K562 (cell line): ENCODE measurements at regions not wholly inside any gene's neighbourhood (a gene's known extent, or its start where the extent isn't known, plus 50 kb on each side); places are given as distances from the start of the nearest gene placed in this dataset.

ENCODE experiments used
- ATAC-seq: fragments of 200-7000 bp; cut with Tn5 transposase; 3 replicates; pipeline ENCODE4 v1.9.1; 2020; ENCODE audit warnings: moderate library complexity
- BruUV-seq: library from RNA; stranded (reverse); fragments of 400-500 nt; replicated peaks from 2 replicates; lab custom pipeline; 2021; lab: Mats Ljungman, UMichigan
- CTCF ChIA-PET: fragments of 300-600 bp; formaldehyde crosslinking; extraction: SDS; loops from one replicate; lab custom pipeline; 2021; ENCODE audit warnings: low intra/inter-chr PET ratio; lab: Yijun Ruan, JAX
- POLR2A ChIA-PET: fragments of 300-600, 350-650 bp; sonication (Branson Sonifier 250); formaldehyde crosslinking; extraction: SDS; loops from one replicate; lab custom pipeline; 2021; ENCODE audit warnings: antibody characterized with exemption, inconsistent platforms; lab: Yijun Ruan, JAX
- DNase-seq, 4 experiments: peaks; one replicate each; pipeline versions ENCODE4 v3.0.0 to v3.0.0-alpha.2; 2011 to 2018; ENCODE audit warnings: low spot score in 3 of 4, mixed read lengths in 3 of 4; ENCODE audit errors: extremely low read depth in 1 of 4
- FAIRE-seq: peaks from 2 replicates; lab custom pipeline; 2011; peaks lifted over from hg19 to GRCh38; lab: Jason Lieb, UNC
- H2AFZ ChIP-seq: 2 replicates; pipeline ENCODE4 v1.6.0; 2011; ENCODE audit warnings: low read depth, low read length, control low read depth, inconsistent platforms
- H3K27ac ChIP-seq: fragments of 200-600 bp; 3 replicates; pipeline ENCODE4 v1.8.0; 2011; ENCODE audit warnings: low read depth, mild to moderate bottlenecking, control low read depth, inconsistent platforms, low read length, moderate library complexity, mixed read lengths; ENCODE audit errors: extremely low read depth
- H3K27me3 ChIP-seq, 2 experiments: fragments of 300-600 bp in 1 of 2; 2 replicates in 1 of 2; 3 replicates in 1 of 2; pipeline versions ENCODE4 v1.6.0 to v1.8.0; 2011; ENCODE audit warnings: inconsistent platforms in 2 of 2, low read length in 2 of 2, mild to moderate bottlenecking in 1 of 2, mixed read lengths in 1 of 2, moderate library complexity in 1 of 2; ENCODE audit not compliant: control insufficient read depth in 2 of 2, insufficient read depth in 2 of 2
- H3K36me3 ChIP-seq: fragments of 300-600 bp; 3 replicates; pipeline ENCODE4 v1.8.0; 2011; ENCODE audit warnings: mild to moderate bottlenecking, low read length, inconsistent platforms; ENCODE audit not compliant: control insufficient read depth, insufficient read depth
- H3K4me1 ChIP-seq, 2 experiments: fragments of 200-600 bp in 1 of 2; replicated peaks in 1 of 2; 2 replicates in 1 of 2; 3 replicates in 1 of 2; pipeline versions ENCODE4 v1.5.1 to v1.8.0; 2011; ENCODE audit warnings: inconsistent platforms in 2 of 2, low read length in 2 of 2, mild to moderate bottlenecking in 1 of 2, mixed read lengths in 1 of 2, moderate library complexity in 1 of 2; ENCODE audit not compliant: control insufficient read depth in 2 of 2, insufficient read depth in 2 of 2
- H3K4me2 ChIP-seq: 2 replicates; pipeline ENCODE4 v1.6.1; 2011; ENCODE audit warnings: low read length, control low read depth, inconsistent platforms, mixed read lengths; ENCODE audit not compliant: insufficient read depth
- H3K4me3 ChIP-seq: fragments of 200-600 bp; sonication (generic), shearing (Covaris generic); 2 replicates; pipeline ENCODE4 v1.5.1; 2016; ENCODE audit warnings: control low read depth, inconsistent platforms
- H3K79me2 ChIP-seq: fragments of 200-600 bp; 3 replicates; pipeline ENCODE4 v1.8.0; 2011; ENCODE audit warnings: low read length, inconsistent platforms; ENCODE audit not compliant: control insufficient read depth, insufficient read depth
- H3K9ac ChIP-seq, 2 experiments: 2 replicates each; pipeline versions ENCODE4 v1.6.0 to v1.6.1; 2011; ENCODE audit warnings: low read depth in 2 of 2, low read length in 2 of 2, control low read depth in 1 of 2, inconsistent platforms in 1 of 2, mild to moderate bottlenecking in 1 of 2, mixed read lengths in 1 of 2; ENCODE audit not compliant: insufficient read depth in 1 of 2
- H3K9me1 ChIP-seq: one replicate; pipeline ENCODE4 v1.6.0; 2011; ENCODE audit warnings: inconsistent platforms, mild to moderate bottlenecking, low read length, moderate library complexity; ENCODE audit not compliant: control insufficient read depth, insufficient read depth
- H3K9me3 ChIP-seq: replicated peaks from 2 replicates; pipeline ENCODE4 v1.5.1; 2011; ENCODE audit warnings: low read depth, low read length, inconsistent platforms; ENCODE audit not compliant: control insufficient read depth, insufficient read depth
- H4K20me1 ChIP-seq: replicated peaks from 2 replicates; pipeline ENCODE4 v1.6.1; 2011; ENCODE audit warnings: low read length, inconsistent platforms, mixed read lengths; ENCODE audit not compliant: control insufficient read depth, insufficient read depth
- RB1 ChIP-seq: fragments of 450-650 bp; IDR thresholded peaks from 2 replicates; pipeline ENCODE4 v1.6.1; 2017; ENCODE audit warnings: low read depth, mild to moderate bottlenecking
- SAFB2 ChIP-seq: fragments of 200-400 bp; formaldehyde crosslinking; IDR thresholded peaks from 2 replicates; pipeline ENCODE4 v1.6.1; 2018; ENCODE audit warnings: borderline replicate concordance, low read length, low read depth, moderate library complexity; ENCODE audit not compliant: severe bottlenecking
- SMC3 ChIP-seq: conservative IDR thresholded peaks from 2 replicates; pipeline ENCODE4 v1.6.1; 2011; ENCODE audit warnings: low read depth, low read length, improper control_type of control experiment; ENCODE audit not compliant: insufficient read depth
- ZNF449 ChIP-seq: fragments of 250-450 bp; sonication (Bioruptor Pico); IDR thresholded peaks from 2 replicates; pipeline ENCODE4 v1.8.0; 2022; ENCODE audit warnings: moderate library complexity, mild to moderate bottlenecking, inconsistent platforms
- WGBS: fragments of 100-300 bp; shearing (Covaris generic); methylation state at CpG from one replicate; pipeline ENCODE4 v1.1.6; 2016; ENCODE audit warnings: low coverage, mixed read lengths; ENCODE audit not compliant: insufficient coverage; ENCODE audit errors: missing lambda C conversion rate; 5-methylcytosine and 5-hydroxymethylcytosine counted together
- in situ Hi-C: fragments of 300-500 bp; cut with MboI; formaldehyde crosslinking; loops from 4 replicates; pipeline ENCODE4 v1.15.0; 2018; ENCODE audit warnings: inconsistent platforms, mixed read lengths
- intact Hi-C: fragments of 100-400 bp; cut with micrococcal nuclease; formaldehyde crosslinking; loops from 2 replicates; pipeline ENCODE4 v1.14.2; 2022
- TF ChIP-seq, protein P1 (sequence below): fragments of 250-450 bp; sonication (Bioruptor Pico); IDR thresholded peaks from 2 replicates; pipeline ENCODE4 v1.5.0; 2020; ENCODE audit warnings: mild to moderate bottlenecking

- Histone ChIP-seq H3K4me3 (no peak overlapping the region), H3K27ac (no peak overlapping the region), H3K36me3 (no peaks in the 10 kb centered on the region), H2AFZ (no peak overlapping the region), H3K27me3 (no peaks in the 10 kb centered on the region), H3K9me1 (no peaks in the 10 kb centered on the region), H3K4me1 (no peaks in the 10 kb centered on the region), H4K20me1 (no peaks in the 10 kb centered on the region), H3K4me2 (no peak overlapping the region), H3K79me2 (no peaks in the 10 kb centered on the region), H3K9me3 (no peaks in the 10 kb centered on the region; the same call in 1 of the 2 replicates)
- DNase-seq (no peak), ATAC-seq (no peak), FAIRE-seq (no peak)
- ChIA-PET CTCF (no interaction called here), POLR2A (no interaction called here)
- in situ Hi-C loops (no loop called here), intact Hi-C loops (no loop called here)
- 4% methylated on average over 2 of the region's 2 CpGs for WGBS
- no TSS peak for BruUV-seq
- TF ChIP-seq SAFB2, result no peak
- TF ChIP-seq ZNF449, result no peak
- no peak for TF ChIP-seq SMC3
- TF ChIP-seq, protein P1, sequence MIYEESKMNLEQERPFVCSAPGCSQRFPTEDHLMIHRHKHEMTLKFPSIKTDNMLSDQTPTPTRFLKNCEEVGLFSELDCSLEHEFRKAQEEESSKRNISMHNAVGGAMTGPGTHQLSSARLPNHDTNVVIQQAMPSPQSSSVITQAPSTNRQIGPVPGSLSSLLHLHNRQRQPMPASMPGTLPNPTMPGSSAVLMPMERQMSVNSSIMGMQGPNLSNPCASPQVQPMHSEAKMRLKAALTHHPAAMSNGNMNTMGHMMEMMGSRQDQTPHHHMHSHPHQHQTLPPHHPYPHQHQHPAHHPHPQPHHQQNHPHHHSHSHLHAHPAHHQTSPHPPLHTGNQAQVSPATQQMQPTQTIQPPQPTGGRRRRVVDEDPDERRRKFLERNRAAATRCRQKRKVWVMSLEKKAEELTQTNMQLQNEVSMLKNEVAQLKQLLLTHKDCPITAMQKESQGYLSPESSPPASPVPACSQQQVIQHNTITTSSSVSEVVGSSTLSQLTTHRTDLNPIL (CRISPR knock-in tag), result no peak
- no peak for TF ChIP-seq RB1
- TF ChIP-seq, all 486 proteins: peak for 0
- H3K9ac ChIP-seq, result no peak overlapping the region
Measured at GRCh38 chr5:167259806-167260205, 1031.6 kb upstream of the WWC1 start.
